HG03460 (cell line): ENCODE measurements at regions not wholly inside any gene's neighbourhood (a gene's known extent, or its start where the extent isn't known, plus 50 kb on each side); places are given as distances from the start of the nearest gene placed in this dataset.
"Not testable (repeated sequence)": the region's sequence is repeated elsewhere in the genome, so short reads cannot be mapped to it uniquely, and the experiment has no call there.

Experiments used
- ATAC-seq: cut with Tn5 transposase; IDR thresholded peaks from one replicate; pipeline ENCODE4 v1.9.1; 2021; ENCODE audit not compliant: unreplicated experiment

DNA sequence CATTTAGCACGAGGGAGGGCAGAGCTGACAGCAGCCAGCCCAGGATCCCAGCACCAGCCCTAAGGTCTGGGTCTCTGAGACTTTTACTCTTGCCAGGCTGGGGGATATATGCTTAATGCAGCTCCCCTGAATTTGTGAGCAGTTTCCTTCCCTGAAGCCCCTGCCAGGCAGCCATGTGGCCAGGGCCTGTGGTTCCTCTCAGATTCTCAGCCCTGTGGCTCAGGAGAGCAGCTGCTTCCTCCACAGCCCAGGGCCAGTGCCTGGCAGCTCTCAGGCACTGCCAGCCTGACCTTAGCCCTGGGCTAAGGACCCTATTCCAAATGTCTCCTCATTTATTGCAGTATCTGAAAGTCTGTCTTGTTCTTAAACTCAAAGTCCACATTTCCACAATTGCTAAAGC is 1525.3 kb downstream of the RPIA start:
- not testable (repeated sequence) for ATAC-seq

DNA sequence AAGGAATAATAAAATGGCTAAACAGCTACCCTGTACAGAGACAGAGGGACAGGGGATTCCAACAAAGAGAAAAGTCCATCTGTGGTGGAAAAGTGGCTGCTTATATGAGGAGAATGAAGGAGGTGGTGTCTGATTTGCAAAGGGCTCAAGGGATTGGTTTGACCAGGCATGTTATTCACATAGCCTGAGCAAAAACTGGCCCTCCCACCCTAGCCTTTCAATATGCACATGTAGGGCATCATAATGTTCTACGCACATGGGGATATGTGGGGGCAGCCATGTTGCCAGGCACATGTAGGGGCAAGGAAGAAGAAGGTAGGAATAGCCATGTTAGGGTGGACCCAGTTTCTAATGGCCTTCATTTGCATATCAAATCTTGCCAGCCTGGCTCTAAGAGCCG is 1527.1 kb downstream of the RPIA start:
- ATAC-seq: not testable (repeated sequence)

DNA sequence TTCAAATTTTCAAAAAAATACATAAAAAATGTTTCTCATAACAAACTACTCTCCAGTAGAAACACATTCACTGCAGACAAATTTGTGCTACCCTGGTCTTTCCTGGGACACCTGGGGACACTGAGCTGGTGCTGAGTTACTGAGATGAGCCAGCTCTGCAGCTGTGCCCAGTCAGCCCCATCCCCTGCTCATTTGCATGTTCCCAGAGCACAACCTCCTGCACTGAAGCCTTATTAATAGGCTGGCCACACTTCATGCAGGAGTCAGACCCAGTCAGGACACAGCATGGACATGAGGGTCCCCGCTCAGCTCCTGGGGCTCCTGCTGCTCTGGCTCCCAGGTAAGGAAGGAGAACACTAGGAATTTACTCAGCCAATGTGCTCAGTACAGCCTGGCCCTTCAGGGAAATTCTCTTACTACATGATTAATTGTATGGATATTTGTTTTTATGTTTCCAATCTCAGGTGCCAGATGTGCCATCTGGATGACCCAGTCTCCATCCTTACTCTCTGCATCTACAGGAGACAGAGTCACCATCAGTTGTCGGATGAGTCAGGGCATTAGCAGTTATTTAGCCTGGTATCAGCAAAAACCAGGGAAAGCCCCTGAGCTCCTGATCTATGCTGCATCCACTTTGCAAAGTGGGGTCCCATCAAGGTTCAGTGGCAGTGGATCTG is 1529.3 kb downstream of the RPIA start:
- ATAC-seq: not testable (repeated sequence)

DNA sequence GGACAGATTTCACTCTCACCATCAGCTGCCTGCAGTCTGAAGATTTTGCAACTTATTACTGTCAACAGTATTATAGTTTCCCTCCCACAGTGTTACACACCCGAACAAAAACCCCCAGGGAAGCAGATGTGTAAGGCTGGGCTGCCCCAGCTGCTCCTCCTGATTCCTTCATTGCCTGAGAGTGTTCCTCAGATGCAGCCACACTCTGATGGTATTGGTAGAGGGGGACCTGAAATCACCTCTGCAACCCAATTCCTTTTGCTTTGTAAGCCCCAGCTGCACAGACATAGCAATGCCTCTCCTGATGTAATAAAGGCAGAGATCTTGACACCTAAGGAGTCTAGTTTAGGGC is 1529.8 kb downstream of the RPIA start:
- no peak for ATAC-seq

DNA sequence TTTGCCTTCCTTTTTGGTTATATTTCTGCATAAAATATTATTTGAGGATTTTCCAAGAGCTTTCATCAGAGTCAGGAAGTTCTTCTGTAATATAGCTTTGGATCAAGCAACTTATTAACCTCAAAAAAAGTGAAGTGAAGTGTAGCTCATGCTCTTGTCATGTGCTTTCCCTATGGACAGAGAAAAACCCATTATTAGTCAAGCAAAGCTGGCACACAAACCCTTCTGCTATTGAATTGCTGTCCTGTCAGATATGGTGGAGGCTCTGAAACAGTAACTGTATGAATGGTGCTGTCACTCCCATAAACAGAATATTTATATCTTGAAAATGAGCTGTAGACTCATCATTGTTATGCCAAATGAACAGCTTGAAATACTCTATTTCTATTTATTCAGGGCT is 1533.3 kb downstream of the RPIA start:
- not testable (repeated sequence) for ATAC-seq

DNA sequence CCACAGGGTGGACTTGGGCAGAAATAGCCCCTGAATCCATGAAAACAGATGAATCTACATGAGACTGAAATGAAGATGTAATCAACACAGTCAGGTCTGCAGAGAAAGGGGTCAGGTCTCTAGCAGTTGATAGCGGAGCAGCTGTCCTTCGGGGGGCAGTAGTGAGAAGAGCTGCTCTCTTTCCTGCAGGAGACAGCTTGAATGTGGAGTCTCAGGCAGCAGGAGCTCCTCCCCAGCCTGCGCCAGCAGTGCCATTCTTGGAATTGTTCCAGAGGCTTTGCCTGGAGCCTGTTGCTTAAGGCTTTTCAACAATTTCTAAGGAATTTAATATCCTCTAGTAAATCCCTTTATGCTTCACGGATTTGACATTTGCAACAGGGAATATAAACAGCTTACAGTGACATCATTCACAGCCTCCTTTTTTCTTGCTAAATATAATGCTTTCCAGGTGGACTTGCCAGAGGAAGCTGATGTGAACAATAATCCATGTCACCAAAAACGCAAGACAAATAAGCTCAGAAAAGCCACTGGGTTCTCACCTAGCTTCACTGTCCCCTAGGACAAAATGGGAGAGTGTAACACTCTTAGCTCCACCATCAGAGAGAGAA is 1535.1 kb downstream of the RPIA start:
- not testable (repeated sequence) for ATAC-seq

DNA sequence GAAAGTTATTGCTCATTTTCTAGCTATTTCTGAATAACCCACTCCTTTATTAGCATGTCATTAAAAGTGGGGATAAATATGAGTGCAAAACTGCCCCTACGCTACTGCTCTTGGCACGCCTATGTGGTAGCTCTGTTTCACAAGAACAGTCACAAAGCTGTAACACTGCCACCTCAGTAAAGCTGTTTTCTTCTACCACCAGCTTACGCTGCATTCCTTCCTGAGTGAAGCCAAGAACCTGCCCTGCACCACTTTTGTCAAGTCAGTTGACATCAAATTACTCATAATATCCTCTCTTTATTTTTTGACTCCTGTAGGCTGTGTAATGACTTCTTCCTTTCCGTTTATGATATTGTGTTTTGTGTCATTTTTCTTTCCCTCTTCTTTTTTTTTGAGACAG is 1539.7 kb downstream of the RPIA start:
- not testable (repeated sequence) for ATAC-seq

DNA sequence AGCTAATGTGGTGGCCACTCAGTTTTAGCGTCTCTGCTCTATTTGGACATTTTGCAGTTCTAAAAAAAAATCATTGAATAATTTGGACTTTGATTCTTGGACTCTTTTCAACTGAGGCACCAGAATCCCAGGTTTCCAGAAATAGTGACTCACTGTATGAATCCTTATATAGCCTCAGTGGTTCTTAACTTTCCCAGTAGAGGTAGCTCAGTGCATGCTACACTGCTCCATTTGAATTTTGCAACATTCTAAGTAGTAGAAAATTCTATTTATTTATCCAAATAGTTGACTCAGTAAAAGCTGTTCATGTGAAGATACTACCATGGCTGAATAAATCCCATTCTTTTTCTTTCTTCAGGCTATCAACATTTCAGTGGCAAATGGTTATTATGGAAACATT is 1544.0 kb downstream of the RPIA start:
- ATAC-seq: not testable (repeated sequence)

DNA sequence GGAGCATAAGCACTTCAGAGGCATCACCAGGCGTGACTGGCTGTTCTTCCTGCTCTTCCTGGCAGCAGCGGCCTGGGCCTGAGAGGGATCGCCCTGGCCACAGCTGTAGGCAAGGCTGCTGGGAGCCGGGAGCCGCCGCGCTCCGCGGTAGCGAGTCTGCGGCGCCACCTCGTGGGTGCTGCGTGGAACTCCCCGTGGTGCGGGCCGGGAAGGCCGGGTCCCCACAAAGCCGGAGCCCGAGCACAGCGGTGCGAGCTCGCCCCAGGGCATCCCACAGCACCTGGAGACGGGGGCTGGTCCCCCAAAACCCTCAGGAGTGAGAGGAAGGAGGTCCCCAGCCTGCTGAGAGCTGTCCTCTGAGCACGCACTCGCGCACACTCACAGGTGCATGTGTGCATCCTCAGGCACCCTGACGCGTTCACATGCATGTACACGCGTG is 1546.5 kb downstream of the RPIA start:
- ATAC-seq: not testable (repeated sequence)

DNA sequence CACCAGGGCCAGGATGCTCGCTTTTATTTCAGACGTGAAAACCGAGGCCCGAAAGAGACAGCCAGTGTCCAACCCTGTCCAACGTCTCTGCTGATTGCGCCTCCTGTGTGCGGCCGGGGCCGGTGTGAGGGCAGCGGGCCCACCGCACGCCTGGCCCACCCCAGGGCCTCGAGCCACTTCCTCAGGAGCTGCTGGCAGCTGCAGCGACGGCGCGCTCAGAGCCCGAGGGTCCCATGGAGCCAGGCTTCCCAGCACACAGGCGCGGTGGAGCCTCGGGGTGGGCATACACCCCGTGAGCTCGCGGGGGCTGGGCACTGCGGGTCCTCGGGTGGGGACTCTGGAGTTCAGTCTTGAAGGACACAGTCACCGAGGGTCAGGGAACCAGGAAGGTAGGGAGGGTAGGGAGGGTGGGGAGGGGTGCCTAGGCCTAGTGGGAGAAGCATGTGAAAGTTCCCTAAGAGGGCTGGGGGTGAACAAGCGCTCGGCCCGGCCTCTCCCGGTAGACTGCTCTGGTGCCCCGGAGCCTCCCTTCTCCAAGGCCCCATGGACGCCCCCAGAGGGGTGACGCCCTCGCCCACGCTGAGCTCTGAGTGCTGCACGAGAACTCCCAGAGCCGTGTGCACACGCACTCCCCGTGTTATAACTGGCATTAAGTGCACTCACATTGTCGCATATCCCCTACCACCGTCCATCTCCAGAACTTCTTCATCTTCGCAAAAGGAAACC is 1547.2 kb downstream of the RPIA start:
- not testable (repeated sequence) for ATAC-seq

DNA sequence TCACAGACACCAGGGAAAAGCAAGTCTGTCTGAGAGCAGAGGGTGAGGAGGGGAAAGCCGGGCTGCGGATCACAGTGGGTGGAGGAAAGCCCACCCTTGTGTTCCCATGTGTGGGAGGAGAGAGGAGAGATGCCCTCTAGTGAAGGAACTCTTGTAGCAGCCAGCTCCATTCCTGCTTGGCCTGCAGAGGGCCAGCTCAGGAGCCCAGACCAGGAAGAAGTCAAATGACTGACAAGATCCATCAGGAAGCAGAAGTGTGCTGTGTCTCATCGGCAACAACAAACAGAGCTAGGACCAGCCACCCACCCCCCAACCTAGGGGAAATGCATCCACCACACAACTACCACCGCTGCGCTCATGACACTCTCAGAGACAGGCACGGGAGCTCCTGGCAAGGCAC is 1548.3 kb downstream of the RPIA start:
- not testable (repeated sequence) for ATAC-seq

DNA sequence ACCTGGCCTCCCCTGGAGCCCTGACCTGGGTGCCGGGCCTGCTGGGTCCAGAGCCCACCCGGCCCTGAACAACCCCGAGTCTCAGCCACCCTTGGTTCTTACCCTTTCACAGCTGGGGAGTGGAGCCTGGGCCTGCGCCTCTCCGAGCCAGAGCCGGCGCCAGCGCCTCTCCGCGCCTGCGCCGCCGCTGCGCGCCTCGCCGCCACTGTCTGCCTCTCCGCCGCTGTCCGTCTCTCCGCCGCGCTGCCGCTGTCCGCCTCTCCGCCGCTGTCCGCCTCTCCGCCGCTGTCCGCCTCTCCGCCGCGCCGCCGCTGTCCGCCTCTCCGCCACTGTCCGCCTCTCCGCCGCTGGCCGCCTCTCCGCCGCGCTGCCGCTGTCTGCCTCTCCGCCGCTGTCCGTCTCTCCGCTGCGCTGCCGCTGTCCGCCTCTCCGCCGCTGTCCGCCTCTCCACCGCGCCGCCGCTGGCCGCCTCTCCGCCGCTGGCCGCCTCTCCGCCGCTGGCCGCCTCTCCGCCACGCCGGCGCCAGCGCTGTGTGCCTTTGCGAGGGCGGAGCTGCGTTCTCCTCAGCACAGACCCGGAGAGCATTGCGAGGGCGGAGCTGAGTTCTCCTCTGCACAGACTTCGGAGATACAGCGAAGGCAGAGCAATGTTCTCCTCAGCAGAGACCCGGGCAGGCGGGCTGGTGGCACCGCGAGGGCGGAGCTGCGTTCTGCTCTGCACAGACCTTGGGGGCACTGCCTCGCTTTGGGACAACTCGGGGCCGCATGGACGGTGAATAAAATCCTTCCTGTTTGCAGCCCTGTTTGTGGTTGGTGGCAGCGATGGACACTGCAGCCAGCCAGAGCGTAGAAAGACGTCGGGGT is 1553.7 kb downstream of the RPIA start:
- not testable (repeated sequence) for ATAC-seq

DNA sequence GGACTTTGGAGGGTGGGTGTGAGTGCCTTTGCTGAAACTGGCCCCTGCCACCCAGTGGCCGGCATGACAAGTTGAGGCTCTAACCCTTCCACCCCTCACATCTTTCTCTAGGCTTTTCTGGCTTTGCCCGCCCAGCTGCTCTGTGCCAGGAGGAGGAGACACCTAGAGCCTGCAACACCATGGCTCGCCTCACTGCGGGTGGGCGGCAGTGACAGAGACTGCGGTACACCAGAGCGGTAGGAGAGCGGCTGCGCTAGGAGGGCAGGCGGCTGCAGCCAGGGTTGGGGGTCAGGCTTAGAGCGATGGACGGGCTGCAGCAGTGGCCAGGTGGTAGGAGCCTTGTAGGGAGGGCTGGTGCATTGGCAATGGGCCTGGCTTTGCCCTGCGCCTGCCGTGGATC is 1556.9 kb downstream of the RPIA start:
- not testable (repeated sequence) for ATAC-seq

DNA sequence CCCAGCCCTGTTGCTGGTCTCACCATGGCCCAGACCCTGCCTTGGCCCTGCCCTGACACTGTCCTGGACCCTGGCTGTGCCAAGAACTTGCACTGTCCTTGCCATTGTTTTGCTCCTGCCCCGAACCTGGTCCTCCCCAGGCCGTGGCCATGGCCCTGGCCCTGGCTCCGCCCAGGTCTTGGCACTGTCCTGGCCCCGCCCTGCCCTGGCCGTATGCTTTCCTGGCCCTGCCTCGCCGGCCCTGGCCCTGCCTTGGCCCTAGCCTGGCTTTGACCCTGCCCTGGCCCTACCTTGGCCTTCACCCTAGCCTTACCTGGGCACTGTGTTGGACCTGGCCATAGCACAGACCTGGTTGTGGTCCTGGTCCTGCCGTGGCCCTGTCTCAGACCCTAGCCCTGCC is 1558.9 kb downstream of the RPIA start:
- ATAC-seq: not testable (repeated sequence)

DNA sequence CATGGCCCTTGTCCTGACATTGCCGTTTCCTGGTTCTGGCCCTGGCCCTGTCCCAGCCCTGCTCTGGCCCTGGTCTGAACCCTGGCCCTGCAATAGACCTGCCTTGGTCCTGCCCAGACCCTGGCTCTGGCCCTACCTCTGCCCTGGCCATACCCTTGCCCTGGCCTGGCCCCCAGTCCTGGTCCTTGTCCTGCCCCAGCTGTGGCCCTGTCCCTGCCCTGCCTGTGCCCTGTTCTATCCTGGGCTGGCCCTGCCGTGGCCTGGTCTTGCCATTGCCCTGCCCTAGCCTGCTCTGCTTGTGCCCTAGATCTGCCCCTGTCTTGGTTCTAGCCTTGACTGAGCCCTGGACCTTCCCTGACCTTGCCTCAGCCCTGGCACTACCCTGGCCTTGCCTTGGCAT is 1560.1 kb downstream of the RPIA start:
- ATAC-seq: not testable (repeated sequence)

DNA sequence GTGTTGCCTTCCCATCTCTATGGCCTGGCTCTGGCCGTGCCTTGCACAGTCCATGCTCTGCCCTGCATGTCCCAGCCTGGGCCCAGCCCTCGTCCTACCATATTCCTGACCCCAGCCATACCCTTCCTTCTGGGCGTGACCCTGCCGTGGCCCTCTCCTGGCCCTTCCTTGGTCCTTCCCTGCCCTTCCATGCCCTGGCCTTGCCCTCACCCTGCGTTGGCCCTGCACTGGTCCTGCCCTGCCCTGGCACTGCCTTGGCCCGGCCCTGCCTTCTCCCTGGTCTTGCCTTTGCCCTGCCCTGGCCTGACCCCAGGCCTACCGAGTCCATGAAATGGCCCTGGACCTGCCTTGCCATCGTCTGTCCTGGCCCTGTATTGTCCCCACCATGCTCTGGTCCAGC is 1561.8 kb downstream of the RPIA start:
- not testable (repeated sequence) for ATAC-seq

DNA sequence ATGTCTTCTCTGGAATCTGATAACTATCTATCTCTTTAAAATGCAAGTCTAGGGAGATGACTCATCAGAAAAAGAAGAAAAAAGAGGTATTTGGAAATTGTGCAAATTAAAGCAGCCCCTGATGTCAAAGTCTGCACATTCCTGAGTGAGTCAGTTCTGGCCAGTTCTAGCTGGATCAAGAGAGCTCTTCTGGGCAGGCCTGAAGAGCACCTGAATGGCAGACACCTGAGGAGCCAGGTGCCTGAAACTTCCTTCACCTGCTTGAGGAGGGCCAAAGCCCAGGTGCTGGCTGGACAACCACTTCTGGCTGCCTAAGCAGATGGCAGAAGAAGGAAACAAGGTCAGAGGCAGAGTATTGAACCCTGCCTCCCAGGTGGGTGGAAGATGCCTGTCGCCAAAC is 1575.4 kb downstream of the RPIA start:
- not testable (repeated sequence) for ATAC-seq

DNA sequence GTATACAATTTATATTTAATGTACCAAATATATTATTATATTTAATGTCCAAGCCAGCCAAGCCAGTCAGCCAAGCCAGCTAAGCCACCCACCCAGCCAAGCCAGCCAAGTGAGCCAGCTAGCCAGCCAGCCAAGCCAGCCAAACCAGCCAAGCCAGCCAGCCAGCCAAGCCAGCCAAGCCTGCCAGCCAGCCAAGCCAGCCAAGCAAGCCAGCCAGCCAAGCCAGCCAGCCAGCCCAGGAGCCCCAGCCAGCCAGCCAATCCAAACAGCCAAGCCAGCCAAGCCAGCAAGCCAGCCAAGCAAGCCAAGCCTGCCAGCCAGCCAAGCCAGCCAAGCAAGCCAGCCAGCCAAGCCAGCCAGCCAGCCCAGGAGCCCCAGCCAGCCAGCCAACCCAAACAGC is 1596.3 kb downstream of the RPIA start:
- ATAC-seq: not testable (repeated sequence)

DNA sequence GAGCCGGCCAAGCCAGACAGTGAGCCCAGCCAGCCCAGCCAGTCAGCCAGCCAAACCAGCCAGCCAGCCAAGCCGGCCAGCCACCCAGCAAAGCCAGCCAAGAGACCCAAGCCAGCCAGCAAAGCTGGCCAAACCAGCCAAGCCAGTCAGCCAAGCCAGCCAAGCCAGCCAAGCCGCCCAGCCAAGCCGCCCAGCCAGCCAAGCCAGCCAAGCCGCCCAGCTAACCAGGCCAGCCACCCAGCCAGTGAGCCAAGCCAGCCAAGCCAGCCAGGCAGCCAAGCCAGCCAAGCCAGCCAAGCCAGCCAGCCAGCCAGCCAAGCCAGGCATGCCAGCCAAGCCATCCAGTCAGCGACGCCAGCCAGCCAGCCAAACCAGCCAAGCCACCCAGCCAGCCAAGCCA is 1596.9 kb downstream of the RPIA start:
- ATAC-seq: not testable (repeated sequence)

DNA sequence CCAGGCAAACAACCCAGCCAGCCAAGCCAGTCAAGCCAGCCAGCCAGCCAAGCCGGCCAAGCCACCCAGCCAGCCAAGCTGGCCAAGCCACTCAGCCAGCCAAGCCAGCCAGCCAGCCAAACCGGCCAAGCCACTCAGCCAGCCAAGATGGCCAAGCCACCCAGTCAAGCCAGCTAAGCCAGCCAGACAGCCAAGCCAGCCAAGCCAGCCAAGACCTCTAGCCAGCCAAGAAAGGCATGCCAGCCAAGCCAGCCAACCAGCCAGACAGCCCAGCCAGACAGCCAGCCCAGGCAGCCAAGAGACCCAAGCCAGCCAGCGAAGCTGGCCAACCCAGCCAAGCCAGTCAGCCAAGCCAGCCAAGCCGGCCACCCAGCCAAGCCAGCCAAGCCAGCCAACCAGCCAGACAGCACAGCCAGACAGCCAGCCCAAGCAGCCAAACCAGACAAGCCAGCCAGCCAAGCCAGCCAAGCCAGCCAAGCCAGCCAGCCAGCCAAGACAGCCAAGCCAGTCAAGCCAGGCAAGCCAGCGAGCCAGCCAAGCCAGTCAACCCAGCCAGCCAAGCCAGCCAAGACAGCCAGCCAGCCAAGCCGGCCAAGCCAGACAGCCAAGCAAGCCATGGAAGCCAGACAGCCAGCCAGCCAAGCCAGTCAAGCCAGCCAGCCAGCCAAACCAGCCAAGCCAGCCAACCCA is 1598.0 kb downstream of the RPIA start:
- ATAC-seq: not testable (repeated sequence)

DNA sequence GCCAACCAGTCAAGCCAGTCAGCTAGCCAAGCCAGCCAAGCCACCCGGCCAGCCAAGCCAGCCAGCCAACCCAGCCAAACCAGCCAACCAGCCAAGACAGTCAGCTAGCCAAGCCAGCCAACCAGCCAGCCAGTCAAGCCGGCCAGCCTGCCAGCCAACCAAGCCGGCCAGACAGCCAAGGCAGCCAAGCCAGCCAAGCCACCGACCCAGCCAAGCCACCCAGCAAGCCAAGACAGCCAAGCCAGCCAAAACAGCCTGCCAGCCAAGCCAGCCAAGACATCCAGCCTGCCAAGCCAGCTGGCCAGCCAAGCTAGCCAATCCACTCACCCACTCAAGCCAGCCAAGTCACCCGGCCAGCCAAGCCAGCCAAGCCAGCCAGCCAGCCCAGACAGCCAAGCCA is 1599.2 kb downstream of the RPIA start:
- not testable (repeated sequence) for ATAC-seq
